ENCODE measurements at regions not wholly inside any gene's neighbourhood (a gene's known extent, or its start where the extent isn't known, plus 50 kb on each side); places are given as distances from the start of the nearest gene placed in this dataset.

DNA sequence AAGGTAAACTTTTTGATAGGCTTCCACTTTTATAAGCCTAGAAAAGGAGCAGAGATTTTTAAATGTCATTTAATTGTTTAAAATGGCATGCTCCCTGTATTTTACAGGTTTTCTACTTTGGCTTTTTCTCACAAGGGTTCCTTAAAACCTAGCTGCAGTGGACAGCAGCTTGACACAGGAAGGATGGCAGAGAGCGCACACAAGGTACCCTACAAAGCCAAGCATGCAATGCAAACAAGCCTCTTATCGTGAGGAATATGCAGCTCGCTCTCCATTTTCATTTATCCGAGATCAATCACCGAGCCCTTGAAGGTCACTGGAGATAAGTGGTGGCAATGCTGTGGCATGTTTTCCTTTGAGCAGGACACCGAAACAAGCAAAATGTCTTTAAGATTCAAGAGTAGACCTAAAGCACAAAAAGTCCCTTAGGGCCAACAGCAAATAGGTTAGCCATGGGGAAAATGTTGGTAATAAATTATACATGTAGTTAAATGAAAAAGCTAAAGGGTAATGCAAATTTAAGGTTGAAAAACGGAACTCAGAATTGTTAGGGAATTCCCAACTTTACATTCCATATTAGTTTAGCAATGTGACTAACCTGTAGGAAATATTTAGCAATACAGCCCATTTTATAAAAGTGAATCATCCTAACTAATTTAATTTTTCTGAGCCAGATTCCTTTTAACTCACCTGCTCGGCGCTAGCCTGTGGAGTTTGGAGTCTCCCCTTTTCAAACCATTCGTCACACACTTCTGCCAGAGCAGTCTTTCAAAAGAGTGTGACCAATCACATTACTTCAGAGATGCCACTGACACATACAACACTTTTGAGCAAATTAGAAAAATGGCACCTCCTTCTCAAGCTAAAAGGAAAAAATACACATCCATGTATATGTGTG is 337.9 kb upstream of the PKDCC start:
- TF ChIP-seq, protein P1, sequence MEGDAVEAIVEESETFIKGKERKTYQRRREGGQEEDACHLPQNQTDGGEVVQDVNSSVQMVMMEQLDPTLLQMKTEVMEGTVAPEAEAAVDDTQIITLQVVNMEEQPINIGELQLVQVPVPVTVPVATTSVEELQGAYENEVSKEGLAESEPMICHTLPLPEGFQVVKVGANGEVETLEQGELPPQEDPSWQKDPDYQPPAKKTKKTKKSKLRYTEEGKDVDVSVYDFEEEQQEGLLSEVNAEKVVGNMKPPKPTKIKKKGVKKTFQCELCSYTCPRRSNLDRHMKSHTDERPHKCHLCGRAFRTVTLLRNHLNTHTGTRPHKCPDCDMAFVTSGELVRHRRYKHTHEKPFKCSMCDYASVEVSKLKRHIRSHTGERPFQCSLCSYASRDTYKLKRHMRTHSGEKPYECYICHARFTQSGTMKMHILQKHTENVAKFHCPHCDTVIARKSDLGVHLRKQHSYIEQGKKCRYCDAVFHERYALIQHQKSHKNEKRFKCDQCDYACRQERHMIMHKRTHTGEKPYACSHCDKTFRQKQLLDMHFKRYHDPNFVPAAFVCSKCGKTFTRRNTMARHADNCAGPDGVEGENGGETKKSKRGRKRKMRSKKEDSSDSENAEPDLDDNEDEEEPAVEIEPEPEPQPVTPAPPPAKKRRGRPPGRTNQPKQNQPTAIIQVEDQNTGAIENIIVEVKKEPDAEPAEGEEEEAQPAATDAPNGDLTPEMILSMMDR (IDR thresholded peaks at IDR 0.05) = no peak
- no peak for DNase-seq
- H3K4me1 ChIP-seq (ENCODE audit: control insufficient read depth in 1 of 2, insufficient read depth in 2 of 2, low read length in 2 of 2) = no peaks in the 10 kb centered on the region
- no peak overlapping the region for H2AFZ ChIP-seq (ENCODE audit: insufficient read depth, low read depth, low read length, poor library complexity, severe bottlenecking)
- H3K4me3 ChIP-seq (replicated peaks in 1 of 3; ENCODE audit: low read depth in 2 of 3, low read length in 3 of 3) = no peak overlapping the region
- 97% methylated on average over 6 of the region's 10 CpGs for WGBS (ENCODE audit: insufficient coverage)
- Mint-ChIP-seq H3K4me3 (no peak overlapping the region), H3K27ac (no peak overlapping the region), H3K4me1 (no peaks in the 10 kb centered on the region), H3K27me3 (ENCODE audit: low read depth in 3 of 3) (peaks cover 0 to 2% (median 0%) of the 10 kb centered on the region in 3 donors), H3K36me3 (no peaks in the 10 kb centered on the region), H3K9me3 (peaks cover 0 to 2% (median 0%) of the 10 kb centered on the region in 7 donors)
- H3K9me3 ChIP-seq (replicated peaks in 1 of 2; ENCODE audit: control insufficient read depth in 1 of 2, insufficient read depth in 1 of 2, low read length in 2 of 2) = no peaks in the 10 kb centered on the region
- intact Hi-C loops (cut with micrococcal nuclease) = no loop called here
- H3K27me3 ChIP-seq (ENCODE audit: control insufficient read depth in 2 of 2, insufficient read depth in 2 of 2, low read length in 2 of 2) = no peaks in the 10 kb centered on the region
- H3K4me2 ChIP-seq (replicated peaks; ENCODE audit: extremely low read depth, low read length, poor library complexity, severe bottlenecking) = no peak overlapping the region
- H3K9ac ChIP-seq (ENCODE audit: insufficient read depth, low read length, poor library complexity, severe bottlenecking) = no peak overlapping the region
- H3K36me3 ChIP-seq (replicated peaks in 1 of 2; ENCODE audit: control insufficient read depth in 1 of 2, insufficient read depth in 2 of 2, low read length in 2 of 2) = no peaks in the 10 kb centered on the region
- no peak overlapping the region for H3K27ac ChIP-seq (ENCODE audit: low read depth in 1 of 2, low read length in 2 of 2)
- H3K79me2 ChIP-seq (ENCODE audit: insufficient read depth, low read length) = no peaks in the 10 kb centered on the region
- H4K20me1 ChIP-seq (ENCODE audit: insufficient read depth, low read length) = no peaks in the 10 kb centered on the region

DNA sequence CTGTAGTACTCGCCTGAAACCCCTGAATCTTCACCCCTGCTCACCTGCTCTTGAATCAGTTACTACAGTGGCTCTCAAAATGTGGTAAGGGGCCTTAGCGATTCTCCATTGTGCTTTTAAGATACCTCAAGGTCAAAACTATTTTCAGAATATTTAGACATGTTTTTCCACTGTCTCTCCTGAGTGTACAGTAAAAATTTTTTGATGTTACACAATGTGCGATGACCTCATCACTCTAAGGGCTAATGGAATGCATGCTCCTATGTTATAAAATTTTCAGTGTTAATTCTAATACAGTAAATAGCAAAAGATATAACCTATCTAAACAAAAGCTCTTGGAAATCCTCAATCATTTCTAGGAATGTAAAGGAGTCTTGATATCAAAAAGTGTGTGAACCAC is 336.9 kb upstream of the PKDCC start:
- no peak overlapping the region for H2AFZ ChIP-seq (ENCODE audit: insufficient read depth, low read depth, low read length, poor library complexity, severe bottlenecking)
- Mint-ChIP-seq H3K36me3 (no peaks in the 10 kb centered on the region), H3K27ac (no peak overlapping the region), H3K9me3 (peaks cover 0 to 2% (median 0%) of the 10 kb centered on the region in 7 donors), H3K4me1 (peaks cover 4% of the 10 kb centered on the region), H3K27me3 (ENCODE audit: low read depth in 3 of 3) (peaks cover 0 to 2% (median 0%) of the 10 kb centered on the region in 3 donors), H3K4me3 (no peak overlapping the region)
- intact Hi-C loops (cut with micrococcal nuclease) = no loop called here
- no peak for DNase-seq
- TF ChIP-seq, protein P1 (IDR thresholded peaks at IDR 0.05) = no peak
- H3K79me2 ChIP-seq (ENCODE audit: insufficient read depth, low read length) = no peaks in the 10 kb centered on the region
- no peak overlapping the region for H3K9ac ChIP-seq (ENCODE audit: insufficient read depth, low read length, poor library complexity, severe bottlenecking)
- no peaks in the 10 kb centered on the region for H4K20me1 ChIP-seq (ENCODE audit: insufficient read depth, low read length)
- no peak overlapping the region for H3K4me2 ChIP-seq (replicated peaks; ENCODE audit: extremely low read depth, low read length, poor library complexity, severe bottlenecking)
- H3K27ac ChIP-seq (ENCODE audit: low read depth in 1 of 2, low read length in 2 of 2) = no peak overlapping the region
- H3K27me3 ChIP-seq (ENCODE audit: control insufficient read depth in 2 of 2, insufficient read depth in 2 of 2, low read length in 2 of 2) = no peaks in the 10 kb centered on the region
- WGBS (ENCODE audit: insufficient coverage) = no CpG with 5 or more reads among the region's 3 CpGs
- no peaks in the 10 kb centered on the region for H3K4me1 ChIP-seq (ENCODE audit: control insufficient read depth in 1 of 2, insufficient read depth in 2 of 2, low read length in 2 of 2)
- H3K36me3 ChIP-seq (replicated peaks in 1 of 2; ENCODE audit: control insufficient read depth in 1 of 2, insufficient read depth in 2 of 2, low read length in 2 of 2) = no peaks in the 10 kb centered on the region
- no peaks in the 10 kb centered on the region for H3K9me3 ChIP-seq (replicated peaks in 1 of 2; ENCODE audit: control insufficient read depth in 1 of 2, insufficient read depth in 1 of 2, low read length in 2 of 2)
- H3K4me3 ChIP-seq (replicated peaks in 1 of 3; ENCODE audit: low read depth in 2 of 3, low read length in 3 of 3) = no peak overlapping the region
